Esophagus squamous epithelium (tissue), 4 donors: ENCODE measurements at regions not wholly inside any gene's neighbourhood (a gene's known extent, or its start where the extent isn't known, plus 50 kb on each side); places are given as distances from the start of the nearest gene placed in this dataset.

Source experiments
- CTCF ChIP-seq, 6 experiments: fragments of 450-650 bp in 4 of 6; fragments of 200-600 bp in 2 of 6; sonication (generic) in 2 of 6; IDR thresholded peaks; one replicate each; pipeline ENCODE4 v1.5.1; 2016 to 2019; ENCODE audit warnings: antibody characterized with exemption in 6 of 6, mild to moderate bottlenecking in 4 of 6, moderate library complexity in 4 of 6
- POLR2A ChIP-seq, 4 donors: fragments of 450-650 bp; IDR thresholded peaks; one replicate each; pipeline ENCODE4 v1.6.1; 2017; ENCODE audit warnings: antibody characterized with exemption in 4 of 4, mild to moderate bottlenecking in 4 of 4, moderate library complexity in 3 of 4

- TF ChIP-seq CTCF (IDR thresholded peaks at IDR 0.05), result no peak
- no peak for TF ChIP-seq POLR2A (IDR thresholded peaks at IDR 0.05)
Measured at GRCh38 chr4:14047840-14048239, 420.3 kb upstream of the BOD1L1 start.
